ENCODE measurements at regions not wholly inside any gene's neighbourhood (a gene's known extent, or its start where the extent isn't known, plus 50 kb on each side); places are given as distances from the start of the nearest gene placed in this dataset.

GRCh38 chr18:52082246-52082645 lies 257.8 kb upstream of the DCC start:
- no peak for DNase-seq (ENCODE audit: low read depth)
- no peak overlapping the region for H3K4me3 ChIP-seq (ENCODE audit: low read depth, low read length)
- TF ChIP-seq CTCF (IDR thresholded peaks at IDR 0.05; ENCODE audit: low read depth, low read length, missing control alignments): no peak

GRCh38 chr18:52087140-52087539 lies 252.9 kb upstream of the DCC start:
- no peak for TF ChIP-seq CTCF (IDR thresholded peaks at IDR 0.05; ENCODE audit: low read depth, low read length, missing control alignments)
- DNase-seq (ENCODE audit: low read depth): no peak
- H3K4me3 ChIP-seq (ENCODE audit: low read depth, low read length): no peak overlapping the region

- no peak overlapping the region for H3K4me3 ChIP-seq (ENCODE audit: low read depth, low read length)
- no peak for DNase-seq (ENCODE audit: low read depth)
- TF ChIP-seq CTCF (IDR thresholded peaks at IDR 0.05; ENCODE audit: low read depth, low read length, missing control alignments): no peak
These were observed 250.0 kb upstream of the DCC start for GRCh38 chr18:52090005-52090404.

GRCh38 chr18:52093171-52093570 lies 246.8 kb upstream of the DCC start:
- no peak overlapping the region for H3K4me3 ChIP-seq (ENCODE audit: low read depth, low read length)
- TF ChIP-seq CTCF (IDR thresholded peaks at IDR 0.05; ENCODE audit: low read depth, low read length, missing control alignments): no peak
- no peak for DNase-seq (ENCODE audit: low read depth)

GRCh38 chr18:52118684-52119083 lies 221.3 kb upstream of the DCC start:
- TF ChIP-seq CTCF (IDR thresholded peaks at IDR 0.05; ENCODE audit: low read depth, low read length, missing control alignments): no peak
- DNase-seq (ENCODE audit: low read depth): no peak

GRCh38 chr18:52130624-52131301 lies 209.2 kb upstream of the DCC start:
- DNase-seq (ENCODE audit: low read depth): no peak
- TF ChIP-seq CTCF (IDR thresholded peaks at IDR 0.05; ENCODE audit: low read depth, low read length, missing control alignments): no peak
- no peak overlapping the region for H3K4me3 ChIP-seq (ENCODE audit: low read depth, low read length)

More at GRCh38 chr18:52118684-52119083, 221.3 kb upstream of the DCC start:
- H3K4me3 ChIP-seq (ENCODE audit: low read depth, low read length): no peak overlapping the region

GRCh38 chr18:52131845-52132244 lies 208.2 kb upstream of the DCC start:
- DNase-seq (ENCODE audit: low read depth): no peak
- H3K4me3 ChIP-seq (ENCODE audit: low read depth, low read length): no peak overlapping the region
- no peak for TF ChIP-seq CTCF (IDR thresholded peaks at IDR 0.05; ENCODE audit: low read depth, low read length, missing control alignments)

Data from GM12864 (cell line).